HL-60 (cell line): ENCODE measurements at regions not wholly inside any gene's neighbourhood (a gene's known extent, or its start where the extent isn't known, plus 50 kb on each side); places are given as distances from the start of the nearest gene placed in this dataset.

Experiments used
- DNase-seq, 2 experiments: peaks; one replicate each; pipeline ENCODE4 v3.0.0-alpha.2; 2010 to 2020; ENCODE audit warnings: low read depth in 1 of 2, low spot score in 1 of 2
- H3K27ac ChIP-seq: fragments of 250-450 bp; sonication (Bioruptor Pico); replicated peaks from 2 replicates; pipeline ENCODE4 v1.5.1; 2020; ENCODE audit warnings: mild to moderate bottlenecking, moderate library complexity
- H3K27me3 ChIP-seq: fragments of 250-450 bp; sonication (Bioruptor Pico); 2 replicates; pipeline ENCODE4 v1.5.1; 2021; ENCODE audit warnings: mild to moderate bottlenecking, moderate library complexity; ENCODE audit not compliant: insufficient read depth, poor library complexity, severe bottlenecking
- H3K4me3 ChIP-seq: replicated peaks from 2 replicates; pipeline ENCODE4 v1.5.1; 2011; ENCODE audit warnings: mild to moderate bottlenecking, control low read depth, low read length; ENCODE audit not compliant: insufficient read depth
- CTCF ChIP-seq: IDR thresholded peaks from one replicate; pipeline ENCODE4 v1.5.1; 2011; ENCODE audit warnings: low read length, control low read depth, inconsistent platforms; ENCODE audit not compliant: insufficient read depth
- GABPA ChIP-seq: IDR thresholded peaks from 2 replicates; pipeline ENCODE4 v1.6.1; 2012; ENCODE audit warnings: low read depth
- POLR2AphosphoS5 ChIP-seq: IDR thresholded peaks from 2 replicates; pipeline ENCODE4 v1.6.1; 2012; ENCODE audit warnings: low read depth
- REST ChIP-seq: IDR thresholded peaks from 2 replicates; pipeline ENCODE4 v1.6.1; 2012; ENCODE audit warnings: low read depth; ENCODE audit not compliant: insufficient replicate concordance
- SPI1 ChIP-seq: IDR thresholded peaks from 2 replicates; pipeline ENCODE4 v1.6.1; 2012; ENCODE audit warnings: low read depth, mild to moderate bottlenecking, borderline replicate concordance

GRCh38 chr3:188949456-188949855 is 222.3 kb upstream of the TPRG1 start:
- H3K4me3 ChIP-seq = no peak overlapping the region
- no peaks in the 10 kb centered on the region for H3K27me3 ChIP-seq
- no peak for TF ChIP-seq CTCF
- TF ChIP-seq POLR2AphosphoS5 = no peak
- no peak for TF ChIP-seq GABPA
- TF ChIP-seq REST = no peak
- no peak for TF ChIP-seq SPI1
- H3K27ac ChIP-seq = peak overlapping the region; percentile 75
- no peak for DNase-seq

- H3K4me3 ChIP-seq = no peak overlapping the region
- no peaks in the 10 kb centered on the region for H3K27me3 ChIP-seq
- DNase-seq = no peak
- TF ChIP-seq CTCF = no peak
- TF ChIP-seq POLR2AphosphoS5 = no peak
- no peak for TF ChIP-seq REST
- TF ChIP-seq SPI1 = no peak
- no peak for TF ChIP-seq GABPA
- H3K27ac ChIP-seq = no peak overlapping the region
Observed at GRCh38 chr3:188949996-188950395, 221.8 kb upstream of the TPRG1 start.

- peak in 1 of 2 experiments; percentile 54 for DNase-seq
- H3K27ac ChIP-seq = no peak overlapping the region
- TF ChIP-seq REST (no peak), GABPA (no peak), CTCF (no peak), SPI1 (no peak), POLR2AphosphoS5 (no peak)
- H3K27me3 ChIP-seq = no peaks in the 10 kb centered on the region
- no peak overlapping the region for H3K4me3 ChIP-seq
Observed at GRCh38 chr3:188950832-188951489, 220.8 kb upstream of the TPRG1 start.
